ENCODE measurements at regions not wholly inside any gene's neighbourhood (a gene's known extent, or its start where the extent isn't known, plus 50 kb on each side); places are given as distances from the start of the nearest gene placed in this dataset.

DNA sequence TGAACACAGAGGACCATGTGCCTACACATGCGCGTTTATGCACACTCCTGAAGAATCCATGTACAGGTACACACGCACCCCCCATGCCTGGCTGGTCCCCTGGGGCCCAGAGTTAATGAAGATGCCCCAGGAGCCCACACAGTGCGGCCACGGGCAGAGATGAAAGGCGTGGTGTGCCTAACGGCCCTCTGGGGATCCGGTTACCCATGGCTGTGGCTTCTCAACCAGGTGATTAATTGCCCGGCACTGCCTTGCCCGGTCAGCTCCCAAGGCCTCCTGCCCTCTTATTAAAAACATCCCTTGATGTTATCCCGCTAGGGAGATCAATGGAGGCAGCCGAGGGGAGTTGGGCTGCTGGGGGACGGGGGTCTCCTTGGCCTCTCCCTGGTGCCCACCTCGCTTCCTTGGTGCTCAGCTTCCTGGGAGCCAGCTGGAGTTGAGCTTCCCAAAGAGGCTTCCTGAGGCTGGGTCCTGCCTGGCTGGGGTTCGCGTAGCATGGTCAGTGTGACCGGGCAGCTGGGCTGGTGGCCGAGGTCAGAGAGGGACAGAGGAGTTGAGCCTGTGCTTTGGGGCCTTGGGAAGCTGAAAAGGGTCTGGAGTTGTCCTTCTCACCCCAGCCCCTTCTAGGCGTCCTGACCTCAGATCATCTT, 75.0 kb upstream of the WNT4 start:
- TF ChIP-seq, protein P1, sequence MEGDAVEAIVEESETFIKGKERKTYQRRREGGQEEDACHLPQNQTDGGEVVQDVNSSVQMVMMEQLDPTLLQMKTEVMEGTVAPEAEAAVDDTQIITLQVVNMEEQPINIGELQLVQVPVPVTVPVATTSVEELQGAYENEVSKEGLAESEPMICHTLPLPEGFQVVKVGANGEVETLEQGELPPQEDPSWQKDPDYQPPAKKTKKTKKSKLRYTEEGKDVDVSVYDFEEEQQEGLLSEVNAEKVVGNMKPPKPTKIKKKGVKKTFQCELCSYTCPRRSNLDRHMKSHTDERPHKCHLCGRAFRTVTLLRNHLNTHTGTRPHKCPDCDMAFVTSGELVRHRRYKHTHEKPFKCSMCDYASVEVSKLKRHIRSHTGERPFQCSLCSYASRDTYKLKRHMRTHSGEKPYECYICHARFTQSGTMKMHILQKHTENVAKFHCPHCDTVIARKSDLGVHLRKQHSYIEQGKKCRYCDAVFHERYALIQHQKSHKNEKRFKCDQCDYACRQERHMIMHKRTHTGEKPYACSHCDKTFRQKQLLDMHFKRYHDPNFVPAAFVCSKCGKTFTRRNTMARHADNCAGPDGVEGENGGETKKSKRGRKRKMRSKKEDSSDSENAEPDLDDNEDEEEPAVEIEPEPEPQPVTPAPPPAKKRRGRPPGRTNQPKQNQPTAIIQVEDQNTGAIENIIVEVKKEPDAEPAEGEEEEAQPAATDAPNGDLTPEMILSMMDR (IDR thresholded peaks at IDR 0.05), result no peak
- TF ChIP-seq POLR2A (IDR thresholded peaks at IDR 0.05), result no peak
- WGBS, 2 donors, result 78 to 89% methylated on average over 18 of the region's 19 CpGs
- no peak overlapping the region for H3K4me3 ChIP-seq (ENCODE audit: low read depth, poor library complexity, severe bottlenecking)
- no peak for DNase-seq (ENCODE audit: low spot score in 2 of 2)
- intact Hi-C loops (cut with DNase I; ENCODE audit: low total_unique reads), result no loop called here

DNA sequence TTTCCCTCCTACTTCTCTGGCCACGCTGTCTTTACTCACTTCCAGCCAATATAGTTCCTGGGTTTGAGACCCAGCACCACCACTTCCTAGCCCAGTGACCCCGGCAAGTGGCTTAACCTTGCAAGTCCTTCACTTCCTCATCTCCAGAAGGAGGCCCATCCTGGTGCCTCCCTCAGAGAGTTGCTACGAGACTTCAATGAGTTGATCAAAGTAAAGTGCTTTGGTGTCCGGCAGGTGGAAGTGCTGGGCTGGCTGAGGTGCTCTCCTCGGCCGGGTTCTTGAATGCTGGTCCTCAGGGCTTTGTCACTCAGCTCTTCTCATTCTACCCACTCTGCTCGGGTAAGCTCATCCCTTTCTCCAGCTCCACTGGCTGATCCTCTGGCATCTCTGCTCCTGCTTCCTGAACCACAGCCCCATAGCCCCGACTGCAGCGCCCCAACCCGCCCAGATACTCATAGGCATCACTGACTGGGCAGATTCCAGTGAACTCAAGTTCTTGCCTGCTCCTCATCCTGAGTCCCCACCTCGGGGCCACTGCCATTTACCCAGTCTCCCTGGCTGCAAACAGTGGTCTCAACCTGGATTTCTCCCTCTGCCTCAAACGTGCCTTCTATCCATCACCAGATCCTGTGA, 75.8 kb upstream of the WNT4 start:
- TF ChIP-seq POLR2A (IDR thresholded peaks at IDR 0.05), result no peak
- TF ChIP-seq, protein P1 (IDR thresholded peaks at IDR 0.05), result no peak
- intact Hi-C loops (cut with DNase I; ENCODE audit: low total_unique reads), result no loop called here
- no peak for DNase-seq (ENCODE audit: low spot score in 2 of 2)
- WGBS, 2 donors, result 76 to 81% methylated on average over 12 of the region's 12 CpGs
- H3K4me3 ChIP-seq (ENCODE audit: low read depth, poor library complexity, severe bottlenecking), result no peak overlapping the region

DNA sequence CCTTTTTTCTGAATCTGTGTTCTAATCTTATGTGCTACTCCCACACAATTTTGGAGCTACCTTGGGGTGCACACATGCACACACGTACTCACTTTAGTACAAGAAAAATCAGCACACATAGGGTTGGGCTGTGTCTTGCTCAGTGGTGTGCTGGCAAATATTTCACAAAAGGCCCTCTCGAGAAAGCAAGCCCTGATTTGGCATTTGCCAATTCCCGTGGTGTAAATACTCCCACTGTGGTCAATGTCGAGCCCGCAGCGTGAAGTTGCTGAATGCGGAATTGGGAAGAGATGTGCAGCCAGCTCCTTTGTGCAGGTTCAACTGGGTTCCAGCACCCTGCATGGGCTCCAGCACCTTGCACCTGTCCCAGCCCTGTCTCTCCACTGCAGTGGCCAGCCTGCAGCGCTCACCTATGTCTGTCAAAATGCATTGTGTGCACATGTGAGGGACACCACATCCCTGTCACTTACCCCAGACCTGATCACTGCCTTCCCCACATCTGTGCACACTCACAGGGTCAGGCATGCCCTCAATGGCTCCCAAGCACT, 78.4 kb upstream of the WNT4 start:
- no peak for DNase-seq (ENCODE audit: low spot score in 2 of 2)
- TF ChIP-seq POLR2A (IDR thresholded peaks at IDR 0.05), result no peak
- TF ChIP-seq, protein P1 (IDR thresholded peaks at IDR 0.05), result no peak
- H3K4me3 ChIP-seq (ENCODE audit: low read depth, poor library complexity, severe bottlenecking), result no peak overlapping the region
- intact Hi-C loops (cut with DNase I; ENCODE audit: low total_unique reads), result no loop called here
- WGBS, 2 donors, result 88 to 99% methylated on average over 8 of the region's 8 CpGs

DNA sequence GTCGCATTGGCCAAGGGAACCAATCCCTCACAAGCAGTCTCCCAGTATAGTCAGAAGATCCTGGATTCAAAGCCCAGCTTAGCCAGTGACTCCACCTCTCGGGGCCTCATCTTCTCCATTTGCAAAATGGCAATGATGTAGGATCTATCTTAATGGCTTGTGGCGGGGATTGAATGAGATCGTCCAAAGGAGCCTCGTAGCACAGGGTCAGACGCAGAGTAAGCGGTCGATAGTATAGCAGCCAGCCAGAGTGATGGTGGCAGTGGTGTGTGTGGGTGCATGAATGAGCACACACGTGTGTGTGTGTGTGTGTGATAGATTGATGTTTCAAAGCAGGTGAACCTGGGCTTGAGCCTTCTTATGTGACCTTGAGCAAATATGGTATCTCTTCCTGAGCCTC, 79.8 kb upstream of the WNT4 start:
- no peak for DNase-seq (ENCODE audit: low spot score in 2 of 2)
- no peak overlapping the region for H3K4me3 ChIP-seq (ENCODE audit: low read depth, poor library complexity, severe bottlenecking)
- 75 to 77% methylated on average over 9 of the region's 9 CpGs for WGBS, 2 donors
- TF ChIP-seq, protein P1 (IDR thresholded peaks at IDR 0.05), result no peak
- no peak for TF ChIP-seq POLR2A (IDR thresholded peaks at IDR 0.05)
- intact Hi-C loops (cut with DNase I; ENCODE audit: low total_unique reads), result no loop called here

DNA sequence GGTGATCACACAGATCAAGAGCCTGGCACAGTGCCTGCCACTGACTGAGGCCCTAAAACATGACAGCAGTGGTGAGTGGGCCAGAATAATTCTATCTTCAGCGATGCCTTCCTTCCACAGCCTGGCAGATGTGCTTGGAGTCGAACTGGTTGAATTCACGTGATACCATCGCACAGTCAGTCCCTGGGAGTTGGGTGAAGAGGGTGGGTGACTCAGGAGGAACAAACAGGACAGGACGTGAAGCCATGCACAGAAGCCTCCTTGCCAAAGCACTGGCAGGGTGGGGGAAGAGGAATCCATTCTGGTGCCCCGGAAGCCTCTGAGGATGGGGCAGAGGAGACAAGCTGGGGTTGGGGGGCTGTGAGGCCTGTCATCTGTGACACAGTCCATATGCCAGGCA, 80.3 kb upstream of the WNT4 start:
- WGBS, 2 donors, result 86% methylated on average over 6 of the region's 6 CpGs
- DNase-seq (ENCODE audit: low spot score in 2 of 2), result no peak
- intact Hi-C loops (cut with DNase I; ENCODE audit: low total_unique reads), result no loop called here
- TF ChIP-seq POLR2A (IDR thresholded peaks at IDR 0.05), result no peak
- TF ChIP-seq, protein P1 (IDR thresholded peaks at IDR 0.05), result no peak
- H3K4me3 ChIP-seq (ENCODE audit: low read depth, poor library complexity, severe bottlenecking), result no peak overlapping the region
